ENCODE measurements at regions not wholly inside any gene's neighbourhood (a gene's known extent, or its start where the extent isn't known, plus 50 kb on each side); places are given as distances from the start of the nearest gene placed in this dataset.
A peak's percentile ranks its signal among the peaks of the same experiment; 100 is the strongest.

GRCh38 chr16:73753931-73754330, 542.7 kb upstream of the PSMD7 start:
- TF ChIP-seq ISL1 (CRISPR knock-in tag; IDR thresholded peaks at IDR 0.05) (no peak), ESRRG (CRISPR knock-in tag; IDR thresholded peaks at IDR 0.05) (no peak)
- ATAC-seq, result no peak

- no peak for ATAC-seq
- no peak for TF ChIP-seq TCF4 (CRISPR knock-in tag; IDR thresholded peaks at IDR 0.05; ENCODE audit: borderline replicate concordance)
Measured at GRCh38 chr16:73750639-73751038, 546.0 kb upstream of the PSMD7 start.

GRCh38 chr16:73747328-73747727, 549.3 kb upstream of the PSMD7 start:
- no peak for ATAC-seq
- TF ChIP-seq ZFP3 (CRISPR knock-in tag; IDR thresholded peaks at IDR 0.05) (no peak), ESRRG (CRISPR knock-in tag; IDR thresholded peaks at IDR 0.05) (no peak), POU6F1 (CRISPR knock-in tag; IDR thresholded peaks at IDR 0.05; ENCODE audit: borderline replicate concordance, low read depth) (no peak), CREB5 (CRISPR knock-in tag; IDR thresholded peaks at IDR 0.05; ENCODE audit: low read depth) (no peak), PPARA (CRISPR knock-in tag; IDR thresholded peaks at IDR 0.05; ENCODE audit: borderline replicate concordance) (no peak), CSRNP3 (CRISPR knock-in tag; IDR thresholded peaks at IDR 0.05) (no peak), ARNTL (CRISPR knock-in tag; IDR thresholded peaks at IDR 0.05; ENCODE audit: borderline replicate concordance, low read depth) (no peak), ZNF8 (CRISPR knock-in tag; IDR thresholded peaks at IDR 0.05) (no peak), RARB (CRISPR knock-in tag; IDR thresholded peaks at IDR 0.05) (no peak), ZFP30 (CRISPR knock-in tag; IDR thresholded peaks at IDR 0.05) (no peak), ZNF70 (CRISPR knock-in tag; IDR thresholded peaks at IDR 0.05) (no peak), TSHZ2 (CRISPR knock-in tag; IDR thresholded peaks at IDR 0.05) (no peak), ISL1 (CRISPR knock-in tag; IDR thresholded peaks at IDR 0.05) (no peak), ZC3H10 (CRISPR knock-in tag; IDR thresholded peaks at IDR 0.05) (no peak), OSR1 (CRISPR knock-in tag; IDR thresholded peaks at IDR 0.05) (no peak), TCF4 (CRISPR knock-in tag; IDR thresholded peaks at IDR 0.05; ENCODE audit: borderline replicate concordance) (no peak), PATZ1 (CRISPR knock-in tag; IDR thresholded peaks at IDR 0.05; ENCODE audit: borderline replicate concordance) (no peak), GLIS3 (CRISPR knock-in tag; IDR thresholded peaks at IDR 0.05) (no peak)

- TF ChIP-seq ZNF565 (CRISPR knock-in tag; conservative IDR thresholded peaks at IDR 0.05; ENCODE audit: low read depth) (no peak), SNAI2 (CRISPR knock-in tag; IDR thresholded peaks at IDR 0.05) (no peak), TCF4 (CRISPR knock-in tag; IDR thresholded peaks at IDR 0.05; ENCODE audit: borderline replicate concordance) (peak; percentile 63), OSR1 (CRISPR knock-in tag; IDR thresholded peaks at IDR 0.05) (no peak), PATZ1 (CRISPR knock-in tag; IDR thresholded peaks at IDR 0.05; ENCODE audit: borderline replicate concordance) (no peak), ZNF8 (CRISPR knock-in tag; IDR thresholded peaks at IDR 0.05) (no peak), RARB (CRISPR knock-in tag; IDR thresholded peaks at IDR 0.05) (no peak), CREB5 (CRISPR knock-in tag; IDR thresholded peaks at IDR 0.05; ENCODE audit: low read depth) (0 out of 2 replicates have a peak, but pooled peaks have one; percentile 42), GLIS3 (CRISPR knock-in tag; IDR thresholded peaks at IDR 0.05) (no peak), ISL1 (CRISPR knock-in tag; IDR thresholded peaks at IDR 0.05) (peak; percentile 84)
- no peak for ATAC-seq
Measured at GRCh38 chr16:73746554-73746953, 550.1 kb upstream of the PSMD7 start.

All from SK-N-SH treated with all-trans-retinoic acid at 6 μM for 48 hours (cell line).